ENCODE measurements at regions not wholly inside any gene's neighbourhood (a gene's known extent, or its start where the extent isn't known, plus 50 kb on each side); places are given as distances from the start of the nearest gene placed in this dataset.

DNA sequence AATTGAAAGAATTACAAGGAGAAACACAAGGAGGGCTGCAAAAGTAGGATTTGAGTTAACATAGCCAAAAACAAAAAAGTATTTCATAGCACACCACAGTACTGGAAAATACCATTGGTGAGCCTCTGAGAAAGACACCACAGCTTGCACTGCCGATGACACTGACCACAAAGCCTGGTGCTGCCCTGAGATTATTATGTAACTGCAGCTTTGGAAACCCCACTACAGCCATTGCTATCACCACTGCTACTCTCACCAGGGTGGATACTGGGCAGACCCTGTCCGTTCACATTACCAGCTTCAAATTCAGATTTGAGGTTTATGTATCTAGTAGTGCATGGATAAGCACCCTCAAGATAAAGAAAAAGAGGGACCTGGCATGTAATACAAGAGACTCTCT, 1246.7 kb upstream of the SORCS1 start:
- Mint-ChIP-seq H3K27ac (no peak overlapping the region), H3K27me3 (ENCODE audit: low read depth) (no peaks in the 10 kb centered on the region), H3K36me3 (no peaks in the 10 kb centered on the region), H3K9me3 (no peaks in the 10 kb centered on the region), H3K4me3 (no peak overlapping the region), H3K4me1 (peaks cover 10% of the 10 kb centered on the region)
- TF ChIP-seq RORB (CRISPR knock-in tag; IDR thresholded peaks at IDR 0.05): no peak
- TF ChIP-seq, protein P1, sequence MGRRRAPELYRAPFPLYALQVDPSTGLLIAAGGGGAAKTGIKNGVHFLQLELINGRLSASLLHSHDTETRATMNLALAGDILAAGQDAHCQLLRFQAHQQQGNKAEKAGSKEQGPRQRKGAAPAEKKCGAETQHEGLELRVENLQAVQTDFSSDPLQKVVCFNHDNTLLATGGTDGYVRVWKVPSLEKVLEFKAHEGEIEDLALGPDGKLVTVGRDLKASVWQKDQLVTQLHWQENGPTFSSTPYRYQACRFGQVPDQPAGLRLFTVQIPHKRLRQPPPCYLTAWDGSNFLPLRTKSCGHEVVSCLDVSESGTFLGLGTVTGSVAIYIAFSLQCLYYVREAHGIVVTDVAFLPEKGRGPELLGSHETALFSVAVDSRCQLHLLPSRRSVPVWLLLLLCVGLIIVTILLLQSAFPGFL (CRISPR knock-in tag; IDR thresholded peaks at IDR 0.05; ENCODE audit: borderline replicate concordance): no peak
- TF ChIP-seq, protein P2, sequence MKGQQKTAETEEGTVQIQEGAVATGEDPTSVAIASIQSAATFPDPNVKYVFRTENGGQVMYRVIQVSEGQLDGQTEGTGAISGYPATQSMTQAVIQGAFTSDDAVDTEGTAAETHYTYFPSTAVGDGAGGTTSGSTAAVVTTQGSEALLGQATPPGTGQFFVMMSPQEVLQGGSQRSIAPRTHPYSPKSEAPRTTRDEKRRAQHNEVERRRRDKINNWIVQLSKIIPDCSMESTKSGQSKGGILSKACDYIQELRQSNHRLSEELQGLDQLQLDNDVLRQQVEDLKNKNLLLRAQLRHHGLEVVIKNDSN (CRISPR knock-in tag; IDR thresholded peaks at IDR 0.05): no peak
- POLR2A ChIA-PET: no interaction called here
- DNase-seq (ENCODE audit: low spot score) (no peak), ATAC-seq (no peak)
- CTCF ChIA-PET: no interaction called here

DNA sequence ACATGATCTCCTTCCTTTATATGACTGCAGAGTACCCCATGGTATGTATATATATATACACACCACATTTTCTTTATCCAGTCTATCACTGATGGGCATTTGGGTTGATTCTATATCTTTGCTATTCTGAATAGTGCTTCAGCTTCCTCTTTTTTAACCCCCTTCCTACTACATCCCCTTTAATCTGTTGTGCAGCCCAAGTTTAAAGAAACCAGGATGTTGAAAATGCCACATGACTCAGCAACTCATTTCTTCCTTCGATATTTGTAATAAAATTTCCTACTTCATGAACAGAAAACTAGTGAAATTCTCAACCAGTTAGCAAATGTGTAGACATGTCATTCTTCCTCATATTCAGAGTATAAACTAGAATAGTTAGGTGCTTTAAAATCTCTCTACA, 1245.7 kb upstream of the SORCS1 start:
- Mint-ChIP-seq H3K4me1 (peaks cover 5% of the 10 kb centered on the region), H3K27me3 (ENCODE audit: low read depth) (no peaks in the 10 kb centered on the region), H3K4me3 (no peak overlapping the region), H3K36me3 (no peaks in the 10 kb centered on the region), H3K9me3 (no peaks in the 10 kb centered on the region), H3K27ac (no peak overlapping the region)
- ATAC-seq (no peak), DNase-seq (ENCODE audit: low spot score) (no peak)
- POLR2A ChIA-PET: no interaction called here
- CTCF ChIA-PET: no interaction called here
- TF ChIP-seq, protein P3, sequence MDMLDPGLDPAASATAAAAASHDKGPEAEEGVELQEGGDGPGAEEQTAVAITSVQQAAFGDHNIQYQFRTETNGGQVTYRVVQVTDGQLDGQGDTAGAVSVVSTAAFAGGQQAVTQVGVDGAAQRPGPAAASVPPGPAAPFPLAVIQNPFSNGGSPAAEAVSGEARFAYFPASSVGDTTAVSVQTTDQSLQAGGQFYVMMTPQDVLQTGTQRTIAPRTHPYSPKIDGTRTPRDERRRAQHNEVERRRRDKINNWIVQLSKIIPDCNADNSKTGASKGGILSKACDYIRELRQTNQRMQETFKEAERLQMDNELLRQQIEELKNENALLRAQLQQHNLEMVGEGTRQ (CRISPR knock-in tag; IDR thresholded peaks at IDR 0.05): no peak
- TF ChIP-seq SMAD3 (CRISPR knock-in tag; IDR thresholded peaks at IDR 0.05; ENCODE audit: borderline replicate concordance) (no peak), ELF4 (CRISPR knock-in tag; IDR thresholded peaks at IDR 0.05; ENCODE audit: low read depth) (no peak), ZNF416 (CRISPR knock-in tag; IDR thresholded peaks at IDR 0.05) (no peak), ZNF396 (CRISPR knock-in tag; IDR thresholded peaks at IDR 0.05; ENCODE audit: borderline replicate concordance) (no peak), TCF7 (CRISPR knock-in tag; IDR thresholded peaks at IDR 0.05; ENCODE audit: low read depth) (no peak), HMGA2 (CRISPR knock-in tag; IDR thresholded peaks at IDR 0.05) (no peak), ZBTB21 (CRISPR knock-in tag; IDR thresholded peaks at IDR 0.05; ENCODE audit: borderline replicate concordance) (no peak), CTCF (IDR thresholded peaks at IDR 0.05) (no peak), ZNF232 (CRISPR knock-in tag; IDR thresholded peaks at IDR 0.05) (no peak), FOXP4 (CRISPR knock-in tag; IDR thresholded peaks at IDR 0.05) (no peak), KAT7 (CRISPR knock-in tag; IDR thresholded peaks at IDR 0.05; ENCODE audit: borderline replicate concordance) (no peak)
- TF ChIP-seq, protein P4, sequence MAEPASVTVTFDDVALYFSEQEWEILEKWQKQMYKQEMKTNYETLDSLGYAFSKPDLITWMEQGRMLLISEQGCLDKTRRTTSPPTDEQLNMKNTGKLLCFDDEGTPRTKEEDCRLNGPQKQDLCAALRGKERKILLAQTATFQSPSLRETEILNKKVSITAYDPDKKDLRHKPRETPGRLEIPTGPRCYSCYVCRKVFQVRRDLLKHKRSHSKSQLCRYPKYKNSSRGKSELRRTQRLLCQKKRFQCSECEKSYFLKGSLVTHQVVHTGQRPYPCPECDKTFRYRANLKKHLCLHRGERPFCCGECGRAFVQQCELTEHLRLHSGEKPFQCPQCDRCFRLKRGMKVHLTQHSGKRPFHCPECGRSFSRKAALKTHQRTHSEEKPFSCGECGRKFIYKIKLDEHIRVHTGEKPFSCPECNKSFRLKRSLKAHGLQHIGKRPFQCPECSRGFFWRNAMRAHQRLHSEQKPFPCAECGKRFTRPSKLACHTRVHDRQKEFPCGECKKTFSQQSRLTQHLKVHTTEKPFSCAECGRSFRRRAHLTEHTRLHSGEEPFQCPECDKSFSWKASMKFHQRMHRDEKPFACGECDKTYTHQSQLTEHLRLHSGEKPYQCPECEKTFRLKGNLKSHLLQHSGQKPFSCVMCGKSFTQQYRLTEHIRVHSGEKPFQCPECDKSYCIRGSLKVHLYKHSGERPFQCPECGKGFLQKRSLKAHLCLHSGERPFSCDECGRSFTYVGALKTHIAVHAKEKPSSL (CRISPR knock-in tag; conservative IDR thresholded peaks at IDR 0.05): no peak
- TF ChIP-seq, protein P5, sequence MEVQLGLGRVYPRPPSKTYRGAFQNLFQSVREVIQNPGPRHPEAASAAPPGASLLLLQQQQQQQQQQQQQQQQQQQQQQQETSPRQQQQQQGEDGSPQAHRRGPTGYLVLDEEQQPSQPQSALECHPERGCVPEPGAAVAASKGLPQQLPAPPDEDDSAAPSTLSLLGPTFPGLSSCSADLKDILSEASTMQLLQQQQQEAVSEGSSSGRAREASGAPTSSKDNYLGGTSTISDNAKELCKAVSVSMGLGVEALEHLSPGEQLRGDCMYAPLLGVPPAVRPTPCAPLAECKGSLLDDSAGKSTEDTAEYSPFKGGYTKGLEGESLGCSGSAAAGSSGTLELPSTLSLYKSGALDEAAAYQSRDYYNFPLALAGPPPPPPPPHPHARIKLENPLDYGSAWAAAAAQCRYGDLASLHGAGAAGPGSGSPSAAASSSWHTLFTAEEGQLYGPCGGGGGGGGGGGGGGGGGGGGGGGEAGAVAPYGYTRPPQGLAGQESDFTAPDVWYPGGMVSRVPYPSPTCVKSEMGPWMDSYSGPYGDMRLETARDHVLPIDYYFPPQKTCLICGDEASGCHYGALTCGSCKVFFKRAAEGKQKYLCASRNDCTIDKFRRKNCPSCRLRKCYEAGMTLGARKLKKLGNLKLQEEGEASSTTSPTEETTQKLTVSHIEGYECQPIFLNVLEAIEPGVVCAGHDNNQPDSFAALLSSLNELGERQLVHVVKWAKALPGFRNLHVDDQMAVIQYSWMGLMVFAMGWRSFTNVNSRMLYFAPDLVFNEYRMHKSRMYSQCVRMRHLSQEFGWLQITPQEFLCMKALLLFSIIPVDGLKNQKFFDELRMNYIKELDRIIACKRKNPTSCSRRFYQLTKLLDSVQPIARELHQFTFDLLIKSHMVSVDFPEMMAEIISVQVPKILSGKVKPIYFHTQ (CRISPR knock-in tag; IDR thresholded peaks at IDR 0.05): no peak
- TF ChIP-seq, protein P6, sequence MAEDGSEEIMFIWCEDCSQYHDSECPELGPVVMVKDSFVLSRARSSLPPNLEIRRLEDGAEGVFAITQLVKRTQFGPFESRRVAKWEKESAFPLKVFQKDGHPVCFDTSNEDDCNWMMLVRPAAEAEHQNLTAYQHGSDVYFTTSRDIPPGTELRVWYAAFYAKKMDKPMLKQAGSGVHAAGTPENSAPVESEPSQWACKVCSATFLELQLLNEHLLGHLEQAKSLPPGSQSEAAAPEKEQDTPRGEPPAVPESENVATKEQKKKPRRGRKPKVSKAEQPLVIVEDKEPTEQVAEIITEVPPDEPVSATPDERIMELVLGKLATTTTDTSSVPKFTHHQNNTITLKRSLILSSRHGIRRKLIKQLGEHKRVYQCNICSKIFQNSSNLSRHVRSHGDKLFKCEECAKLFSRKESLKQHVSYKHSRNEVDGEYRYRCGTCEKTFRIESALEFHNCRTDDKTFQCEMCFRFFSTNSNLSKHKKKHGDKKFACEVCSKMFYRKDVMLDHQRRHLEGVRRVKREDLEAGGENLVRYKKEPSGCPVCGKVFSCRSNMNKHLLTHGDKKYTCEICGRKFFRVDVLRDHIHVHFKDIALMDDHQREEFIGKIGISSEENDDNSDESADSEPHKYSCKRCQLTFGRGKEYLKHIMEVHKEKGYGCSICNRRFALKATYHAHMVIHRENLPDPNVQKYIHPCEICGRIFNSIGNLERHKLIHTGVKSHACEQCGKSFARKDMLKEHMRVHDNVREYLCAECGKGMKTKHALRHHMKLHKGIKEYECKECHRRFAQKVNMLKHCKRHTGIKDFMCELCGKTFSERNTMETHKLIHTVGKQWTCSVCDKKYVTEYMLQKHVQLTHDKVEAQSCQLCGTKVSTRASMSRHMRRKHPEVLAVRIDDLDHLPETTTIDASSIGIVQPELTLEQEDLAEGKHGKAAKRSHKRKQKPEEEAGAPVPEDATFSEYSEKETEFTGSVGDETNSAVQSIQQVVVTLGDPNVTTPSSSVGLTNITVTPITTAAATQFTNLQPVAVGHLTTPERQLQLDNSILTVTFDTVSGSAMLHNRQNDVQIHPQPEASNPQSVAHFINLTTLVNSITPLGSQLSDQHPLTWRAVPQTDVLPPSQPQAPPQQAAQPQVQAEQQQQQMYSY (CRISPR knock-in tag; IDR thresholded peaks at IDR 0.05): no peak

All from WTC11 (cell line).